ENCODE measurements at regions not wholly inside any gene's neighbourhood (a gene's known extent, or its start where the extent isn't known, plus 50 kb on each side); places are given as distances from the start of the nearest gene placed in this dataset.

DNA sequence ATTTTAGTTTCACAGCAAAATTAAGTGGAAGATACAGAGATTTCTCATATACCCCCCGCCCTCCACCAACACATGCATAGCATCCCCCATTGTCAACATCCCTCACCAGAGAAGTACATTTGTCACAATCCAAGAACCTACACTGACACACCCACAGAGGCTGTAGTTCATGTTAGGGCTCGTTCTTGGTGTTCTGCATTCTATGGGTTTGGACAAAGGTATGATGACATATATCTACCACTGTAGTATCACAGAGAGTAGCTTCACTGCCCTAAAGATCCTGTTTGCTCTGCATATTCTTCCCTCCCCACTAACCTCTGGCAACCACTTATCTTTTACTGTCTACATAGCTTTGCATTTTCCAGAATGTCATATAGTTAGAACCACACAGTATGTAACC, 444.6 kb upstream of the DCN start:
- intact Hi-C loops (cut with DNase I) = no loop called here
- Histone ChIP-seq H3K4me1 (no peaks in the 10 kb centered on the region), H3K9me3 (peaks cover 3% of the 10 kb centered on the region), H3K4me3 (no peak overlapping the region), H3K27ac (no peak overlapping the region), H3K27me3 (ENCODE audit: low read depth) (no peaks in the 10 kb centered on the region), H3K36me3 (no peaks in the 10 kb centered on the region)
- DNase-seq (no peak), ATAC-seq (no peak)
- TF ChIP-seq, protein P1, sequence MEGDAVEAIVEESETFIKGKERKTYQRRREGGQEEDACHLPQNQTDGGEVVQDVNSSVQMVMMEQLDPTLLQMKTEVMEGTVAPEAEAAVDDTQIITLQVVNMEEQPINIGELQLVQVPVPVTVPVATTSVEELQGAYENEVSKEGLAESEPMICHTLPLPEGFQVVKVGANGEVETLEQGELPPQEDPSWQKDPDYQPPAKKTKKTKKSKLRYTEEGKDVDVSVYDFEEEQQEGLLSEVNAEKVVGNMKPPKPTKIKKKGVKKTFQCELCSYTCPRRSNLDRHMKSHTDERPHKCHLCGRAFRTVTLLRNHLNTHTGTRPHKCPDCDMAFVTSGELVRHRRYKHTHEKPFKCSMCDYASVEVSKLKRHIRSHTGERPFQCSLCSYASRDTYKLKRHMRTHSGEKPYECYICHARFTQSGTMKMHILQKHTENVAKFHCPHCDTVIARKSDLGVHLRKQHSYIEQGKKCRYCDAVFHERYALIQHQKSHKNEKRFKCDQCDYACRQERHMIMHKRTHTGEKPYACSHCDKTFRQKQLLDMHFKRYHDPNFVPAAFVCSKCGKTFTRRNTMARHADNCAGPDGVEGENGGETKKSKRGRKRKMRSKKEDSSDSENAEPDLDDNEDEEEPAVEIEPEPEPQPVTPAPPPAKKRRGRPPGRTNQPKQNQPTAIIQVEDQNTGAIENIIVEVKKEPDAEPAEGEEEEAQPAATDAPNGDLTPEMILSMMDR (IDR thresholded peaks at IDR 0.05) = no peak

DNA sequence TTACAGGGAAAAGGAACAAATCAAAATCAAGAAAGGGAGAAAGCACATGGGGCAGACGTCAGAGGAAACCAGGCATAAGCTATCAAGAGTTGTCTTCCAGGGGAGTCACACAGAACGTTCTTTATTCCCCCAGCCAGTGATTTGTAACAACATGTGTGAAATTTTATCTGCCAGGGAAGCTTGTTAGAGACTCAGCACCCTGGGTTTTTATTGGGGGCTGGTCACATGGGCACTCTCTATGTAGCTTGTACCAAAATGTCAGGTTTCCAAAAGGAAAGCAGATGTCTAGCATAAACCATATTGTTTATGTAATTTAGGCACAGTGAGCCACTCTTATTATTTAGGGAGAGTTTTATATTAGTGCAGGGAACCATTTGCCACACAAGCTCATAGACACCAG, 440.4 kb upstream of the DCN start:
- H3K27ac ChIP-seq = no peak overlapping the region
- H3K9me3 ChIP-seq = peaks cover 3% of the 10 kb centered on the region
- H3K4me3 ChIP-seq = no peak overlapping the region
- DNase-seq (no peak), ATAC-seq (no peak)
- H3K4me1 ChIP-seq = no peaks in the 10 kb centered on the region
- intact Hi-C loops (cut with DNase I) = no loop called here
- TF ChIP-seq, protein P1 (IDR thresholded peaks at IDR 0.05) = no peak
- no peaks in the 10 kb centered on the region for H3K27me3 ChIP-seq (ENCODE audit: low read depth)
- no peaks in the 10 kb centered on the region for H3K36me3 ChIP-seq

DNA sequence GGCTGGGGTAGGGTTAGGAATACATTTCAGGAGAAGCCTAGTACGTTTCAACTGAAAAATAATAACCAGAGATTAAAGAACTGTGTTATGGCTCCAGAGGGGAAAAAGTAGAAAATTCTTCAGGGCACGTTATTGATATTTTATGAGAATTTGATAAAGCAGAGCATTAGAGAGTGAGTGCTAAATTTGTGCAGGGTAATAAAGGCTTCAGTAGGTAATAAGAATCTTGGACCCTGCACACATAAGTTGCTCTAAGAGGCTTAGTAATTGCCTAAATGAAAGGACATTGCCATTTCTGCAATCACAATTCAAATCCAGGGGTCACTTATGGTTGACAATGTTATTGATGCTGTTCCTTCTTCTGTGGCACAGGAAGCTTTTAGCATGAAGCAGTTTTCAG, 439.4 kb upstream of the DCN start:
- no peaks in the 10 kb centered on the region for H3K27me3 ChIP-seq (ENCODE audit: low read depth)
- intact Hi-C loops (cut with DNase I) = no loop called here
- ATAC-seq (no peak), DNase-seq (no peak)
- no peak overlapping the region for H3K27ac ChIP-seq
- H3K9me3 ChIP-seq = peaks cover 3% of the 10 kb centered on the region
- H3K36me3 ChIP-seq = no peaks in the 10 kb centered on the region
- TF ChIP-seq, protein P1 (IDR thresholded peaks at IDR 0.05) = no peak
- no peaks in the 10 kb centered on the region for H3K4me1 ChIP-seq
- H3K4me3 ChIP-seq = no peak overlapping the region

DNA sequence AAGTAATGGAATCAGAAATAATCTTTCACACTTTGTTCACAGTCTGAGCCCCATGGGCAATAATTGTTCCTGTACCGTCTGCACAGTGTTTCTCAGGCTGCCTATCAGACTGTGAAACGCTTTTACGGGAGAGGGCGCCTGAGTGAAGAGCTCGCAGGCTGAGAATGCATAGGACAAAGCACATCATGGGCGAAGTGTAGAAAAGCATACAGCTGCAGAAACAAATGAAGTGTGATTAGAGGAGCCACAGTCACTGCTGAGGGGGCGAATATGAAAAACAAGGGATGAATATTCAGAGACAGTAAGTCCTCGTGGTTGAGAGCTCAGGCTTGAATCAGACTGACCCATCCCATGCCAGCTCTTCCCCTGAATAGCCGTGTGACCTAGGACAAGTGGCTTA, 438.4 kb upstream of the DCN start:
- intact Hi-C loops (cut with DNase I) = no loop called here
- H3K27ac ChIP-seq = no peak overlapping the region
- no peak for DNase-seq
- H3K4me3 ChIP-seq = no peak overlapping the region
- no peaks in the 10 kb centered on the region for H3K9me3 ChIP-seq
- H3K4me1 ChIP-seq = no peaks in the 10 kb centered on the region
- H3K27me3 ChIP-seq (ENCODE audit: low read depth) = no peaks in the 10 kb centered on the region
- TF ChIP-seq, protein P1 (IDR thresholded peaks at IDR 0.05) = no peak
- no peak for ATAC-seq
- H3K36me3 ChIP-seq = no peaks in the 10 kb centered on the region

DNA sequence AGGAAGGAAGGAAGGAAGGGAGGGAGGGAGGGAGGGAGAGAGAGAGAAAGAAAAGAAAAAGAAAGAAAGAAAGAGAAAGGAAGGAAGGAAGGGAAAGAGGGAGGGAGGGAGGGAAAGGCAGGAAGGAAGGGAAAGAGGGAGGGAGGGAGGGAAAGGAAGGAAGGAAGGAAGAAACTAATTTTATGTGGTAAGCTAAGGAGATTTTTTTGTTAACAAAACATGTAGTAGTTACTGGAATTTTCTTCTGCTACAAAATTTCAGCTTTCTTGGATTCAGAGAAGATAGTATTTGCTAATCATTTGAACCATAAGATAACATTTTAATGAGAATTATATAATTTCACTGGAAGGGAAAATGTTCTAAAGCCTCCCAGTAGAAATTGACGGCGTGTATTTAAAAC, 437.8 kb upstream of the DCN start:
- Histone ChIP-seq H3K4me3 (no peak overlapping the region), H3K36me3 (no peaks in the 10 kb centered on the region), H3K27ac (no peak overlapping the region), H3K4me1 (no peaks in the 10 kb centered on the region), H3K9me3 (no peaks in the 10 kb centered on the region), H3K27me3 (ENCODE audit: low read depth) (no peaks in the 10 kb centered on the region)
- intact Hi-C loops (cut with DNase I) = no loop called here
- TF ChIP-seq, protein P1 (IDR thresholded peaks at IDR 0.05) = no peak
- DNase-seq = no peak
- ATAC-seq = no peak

DNA sequence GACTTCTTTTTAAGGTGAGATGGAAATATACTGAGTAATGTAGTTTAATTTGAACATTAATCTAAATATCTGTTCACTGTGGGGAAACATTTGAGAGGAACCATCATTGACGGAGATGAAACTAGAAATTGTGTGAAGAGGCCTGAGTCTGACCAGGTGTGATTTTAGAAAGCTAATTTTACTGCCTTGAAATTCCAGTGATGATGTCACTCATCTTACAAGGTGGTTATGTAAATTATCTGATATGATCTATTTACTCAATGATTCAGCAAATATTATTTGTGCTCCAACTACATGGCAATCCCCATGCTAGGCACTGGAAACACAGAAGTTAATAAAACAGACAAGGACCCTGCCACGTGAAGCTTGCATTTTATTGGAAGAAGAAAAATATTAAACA, 435.7 kb upstream of the DCN start:
- DNase-seq = no peak
- Histone ChIP-seq H3K27me3 (ENCODE audit: low read depth) (no peaks in the 10 kb centered on the region), H3K36me3 (no peaks in the 10 kb centered on the region), H3K27ac (no peak overlapping the region), H3K4me1 (no peaks in the 10 kb centered on the region), H3K9me3 (no peaks in the 10 kb centered on the region), H3K4me3 (no peak overlapping the region)
- TF ChIP-seq, protein P1 (IDR thresholded peaks at IDR 0.05) = no peak
- intact Hi-C loops (cut with DNase I) = no loop called here
- no peak for ATAC-seq

Data from lower lobe of right lung (tissue), 2 donors.